Activated T-helper 1 cell treated with anti-CD3 and anti-CD28 coated beads, Interleukin-2, amount 50 U/mL, for 16 hours (primary cell): ENCODE measurements at regions not wholly inside any gene's neighbourhood (a gene's known extent, or its start where the extent isn't known, plus 50 kb on each side); places are given as distances from the start of the nearest gene placed in this dataset.
"Not testable (repeated sequence)": the region's sequence is repeated elsewhere in the genome, so short reads cannot be mapped to it uniquely, and the experiment has no call there.

Experiments
- DNase-seq, 2 donors: peaks; one replicate each; pipeline ENCODE4 v3.0.0-alpha.2; 2020; ENCODE audit warnings: low read depth in 1 of 2, low spot score in 1 of 2

DNA sequence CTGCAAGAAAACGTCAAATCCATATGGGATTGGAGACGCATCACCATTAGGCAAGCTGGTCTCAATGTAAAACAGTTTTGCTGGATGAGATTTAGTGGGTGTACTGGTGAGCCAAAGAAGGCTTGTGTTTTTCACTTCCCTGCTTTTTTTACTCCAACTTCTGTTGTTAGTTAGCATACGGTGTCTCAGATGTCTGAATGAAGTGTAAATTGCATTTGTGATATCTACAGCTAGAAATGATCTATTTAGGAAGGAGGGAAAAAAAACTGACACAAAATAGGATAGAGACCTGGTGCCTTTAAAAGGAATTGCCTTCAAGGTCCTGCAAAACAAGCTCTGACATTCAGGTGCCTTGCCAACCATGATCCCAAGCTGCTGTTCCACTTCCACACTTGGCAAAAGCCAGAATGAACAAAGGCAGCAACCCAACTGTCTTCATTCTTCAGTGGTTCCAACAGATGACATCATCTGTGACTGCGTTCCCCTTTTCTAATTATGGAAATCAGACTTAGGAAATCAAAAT, 104.2 kb upstream of the RAI14 start:
- no peak for DNase-seq

DNA sequence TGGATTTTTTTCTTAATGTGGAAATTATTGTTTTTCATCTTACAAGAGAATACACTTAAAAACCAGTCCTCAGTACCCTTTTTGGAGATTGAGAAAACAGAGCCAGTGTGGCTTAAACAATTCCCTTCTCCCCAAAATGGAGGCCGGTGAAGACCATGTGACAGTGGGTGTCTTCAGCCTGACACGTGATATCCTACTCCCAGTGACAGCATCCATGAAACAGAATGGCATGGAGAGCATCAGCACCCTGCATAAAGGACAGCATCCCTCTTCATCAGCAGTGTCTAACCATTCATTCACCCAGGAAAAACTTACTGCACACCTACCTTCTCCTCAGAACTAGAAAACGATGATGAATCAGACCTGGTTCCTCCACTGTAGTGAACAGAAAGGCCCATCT, 103.4 kb upstream of the RAI14 start:
- DNase-seq = no peak

DNA sequence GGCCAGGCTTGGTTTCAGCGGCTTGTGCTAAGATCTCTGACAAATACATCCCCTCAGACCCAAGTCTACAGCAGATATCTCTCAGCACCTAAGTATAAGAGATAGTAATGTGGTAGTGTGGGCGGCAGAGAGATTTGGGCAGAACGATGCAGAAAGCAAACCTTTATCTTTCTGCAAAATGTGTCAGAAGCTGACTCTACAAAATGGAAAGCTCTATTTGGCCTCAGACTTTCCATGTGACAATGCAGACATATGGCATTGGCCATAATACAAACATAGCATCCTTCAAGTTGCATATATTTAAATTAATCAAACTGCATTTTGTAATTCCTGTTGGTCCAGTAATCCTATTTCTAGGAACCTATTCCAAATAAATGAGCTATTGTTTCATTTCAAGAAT, 102.5 kb upstream of the RAI14 start:
- DNase-seq = no peak

DNA sequence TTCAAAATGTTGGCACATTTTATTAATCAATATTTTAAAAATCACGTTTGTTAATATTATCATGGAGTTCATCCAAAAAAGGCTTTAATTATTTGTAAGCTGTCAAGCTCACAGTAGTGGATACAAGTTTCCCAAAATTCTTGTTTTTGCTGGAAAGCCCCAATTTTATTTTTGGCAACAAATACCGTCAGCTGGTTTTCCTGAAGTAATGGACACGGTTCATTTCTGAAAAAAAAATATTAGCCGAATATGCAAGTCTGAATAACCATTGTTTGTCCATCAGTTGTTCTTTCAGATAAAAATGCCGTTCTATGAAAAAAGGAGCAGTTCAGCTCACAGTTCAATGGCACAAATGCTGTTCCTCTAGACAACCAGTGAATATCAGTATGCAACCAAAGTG, 101.5 kb upstream of the RAI14 start:
- DNase-seq = no peak

DNA sequence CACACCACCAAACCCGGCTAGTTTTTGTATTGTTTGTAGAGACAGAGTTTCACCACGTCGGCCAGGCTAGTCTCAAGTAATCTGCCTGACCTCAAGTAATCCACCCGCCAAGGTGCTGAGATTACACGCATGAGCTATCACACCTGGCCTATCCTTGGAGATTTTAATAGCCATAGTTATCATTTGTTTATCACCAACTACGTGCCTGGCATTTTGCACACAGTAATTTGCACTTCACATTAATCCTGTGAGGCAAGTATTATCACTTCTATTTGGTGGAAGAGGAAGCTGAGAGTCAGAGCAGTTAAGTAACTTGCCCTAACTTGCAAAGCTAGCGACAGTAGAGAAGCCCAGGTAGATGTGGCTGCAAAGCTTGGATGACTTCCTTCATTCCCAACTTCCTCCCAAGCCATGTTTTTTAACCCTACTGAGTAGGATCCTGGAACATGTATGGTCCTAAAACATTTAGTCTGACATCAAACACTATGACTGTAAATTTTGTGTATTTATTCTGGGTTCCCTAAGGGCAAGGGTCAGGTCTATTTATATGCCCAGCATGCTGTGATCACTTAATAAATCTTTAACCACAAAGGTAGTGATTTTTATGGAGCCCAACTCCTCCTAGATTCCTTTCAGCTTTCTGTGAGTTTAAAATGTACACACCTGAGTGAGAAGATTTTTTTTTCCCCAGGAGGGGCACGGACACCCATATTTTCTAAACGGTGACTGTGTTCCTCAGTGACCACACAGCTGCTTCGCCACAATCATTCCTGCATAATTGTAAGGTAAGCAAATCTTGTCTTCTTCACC, 100.2 kb upstream of the RAI14 start:
- DNase-seq = no peak

DNA sequence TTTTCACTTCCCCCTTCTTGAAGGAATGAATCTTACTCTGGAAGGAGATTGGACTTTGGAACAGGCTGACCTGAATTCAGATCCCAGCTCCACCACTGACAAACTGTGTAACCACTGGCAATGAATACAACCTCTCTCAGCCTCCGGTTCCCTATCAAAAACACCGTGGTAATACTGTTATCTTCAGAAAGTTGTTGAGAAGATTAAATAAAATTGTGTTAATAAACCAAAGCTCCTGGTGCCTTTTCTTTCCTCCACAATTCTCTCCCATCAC, 99.7 kb upstream of the RAI14 start:
- DNase-seq = no peak

DNA sequence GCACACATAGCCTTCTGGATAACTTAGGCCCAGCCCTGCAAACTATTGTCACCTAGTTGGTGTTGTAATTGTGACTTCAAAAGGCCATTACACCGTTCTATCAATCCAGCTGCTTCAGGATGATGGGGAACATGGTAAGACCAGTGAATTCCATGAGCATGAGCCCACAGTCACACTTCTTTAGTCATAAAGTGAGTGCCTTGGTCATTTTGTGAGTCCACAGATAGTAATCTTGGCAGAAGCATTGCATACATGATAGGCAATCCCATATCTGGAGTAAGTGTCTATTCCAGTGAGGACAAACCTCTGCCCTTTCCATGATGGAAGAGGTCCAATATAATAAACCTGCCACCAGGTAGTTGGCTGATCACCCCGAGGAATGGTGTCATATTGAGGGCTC, 94.5 kb upstream of the RAI14 start:
- DNase-seq = not testable (repeated sequence)

DNA sequence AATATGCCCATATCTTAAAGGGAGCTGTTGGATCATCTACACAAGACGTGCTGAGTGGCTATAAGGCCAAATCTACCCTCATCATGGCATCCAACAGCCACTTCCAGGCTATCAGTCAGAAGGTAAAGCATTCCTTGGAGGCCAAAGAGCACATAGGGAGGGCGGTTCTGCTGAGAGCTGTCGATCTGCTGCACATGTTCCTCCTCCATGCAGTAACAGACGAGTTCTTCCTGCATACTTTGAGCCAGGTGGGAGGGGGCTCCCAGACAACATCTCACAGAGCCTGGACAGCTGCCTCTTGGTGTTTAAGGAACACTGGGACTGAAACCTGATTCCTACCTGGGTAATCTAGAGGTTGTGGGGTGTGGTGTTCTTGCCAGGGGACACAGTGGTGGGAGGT, 93.3 kb upstream of the RAI14 start:
- DNase-seq = no peak

DNA sequence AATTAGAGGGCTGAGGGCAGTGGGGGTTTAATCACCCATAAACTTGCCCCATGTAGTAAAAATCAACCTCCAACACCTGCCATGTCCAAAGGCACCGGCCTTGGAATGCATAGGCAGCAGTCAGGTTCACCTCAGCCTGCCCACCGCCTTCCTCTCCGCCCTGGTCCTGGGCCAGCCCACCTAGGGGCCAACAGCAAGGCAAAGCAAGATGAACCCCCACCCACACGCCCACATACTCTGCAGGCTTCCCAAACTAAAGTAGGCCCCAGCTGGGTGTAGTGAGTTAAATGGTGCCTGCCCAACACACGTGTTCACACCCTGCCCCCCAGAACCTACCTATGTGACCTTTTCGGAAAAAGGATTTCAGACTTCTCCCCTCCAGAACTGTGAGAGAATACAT, 92.9 kb upstream of the RAI14 start:
- DNase-seq = no peak

DNA sequence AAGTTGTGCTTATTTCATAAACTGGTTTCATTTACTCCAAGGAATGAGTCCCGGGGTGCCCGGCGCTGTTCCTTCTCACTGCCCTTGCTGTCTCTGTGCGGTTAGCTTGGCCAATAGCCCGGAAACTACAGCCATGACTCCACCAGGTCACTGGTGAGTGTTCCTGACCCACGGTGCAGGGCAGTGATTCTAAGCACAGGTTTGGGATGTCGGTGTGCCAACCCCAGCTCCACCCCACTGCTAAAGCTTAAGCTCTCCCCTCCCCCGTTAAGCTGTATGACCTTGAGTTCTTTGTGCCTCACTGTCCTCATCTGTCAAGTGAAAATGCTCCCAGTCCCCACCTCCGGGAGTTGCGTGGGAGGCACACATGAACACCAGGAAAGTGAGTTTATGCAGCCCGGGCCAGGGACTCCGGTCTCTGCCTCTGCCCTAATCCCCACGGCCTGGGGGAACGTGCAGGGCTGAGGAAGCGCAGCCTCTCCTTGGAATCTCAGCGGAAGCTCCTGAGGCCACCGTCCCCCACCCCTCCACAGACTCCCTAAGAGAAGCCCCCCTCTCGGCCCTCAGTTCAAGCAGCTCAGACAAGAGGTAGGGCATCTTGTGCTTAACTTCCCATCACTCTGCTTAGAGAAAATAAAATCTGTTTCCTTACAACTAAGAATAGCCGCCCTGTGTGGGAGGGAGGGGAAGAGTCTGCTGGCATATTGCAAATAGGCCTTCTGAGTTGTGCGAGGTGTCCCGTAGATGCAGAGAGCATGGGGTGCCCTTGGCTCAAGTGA, 92.0 kb upstream of the RAI14 start:
- no peak for DNase-seq

DNA sequence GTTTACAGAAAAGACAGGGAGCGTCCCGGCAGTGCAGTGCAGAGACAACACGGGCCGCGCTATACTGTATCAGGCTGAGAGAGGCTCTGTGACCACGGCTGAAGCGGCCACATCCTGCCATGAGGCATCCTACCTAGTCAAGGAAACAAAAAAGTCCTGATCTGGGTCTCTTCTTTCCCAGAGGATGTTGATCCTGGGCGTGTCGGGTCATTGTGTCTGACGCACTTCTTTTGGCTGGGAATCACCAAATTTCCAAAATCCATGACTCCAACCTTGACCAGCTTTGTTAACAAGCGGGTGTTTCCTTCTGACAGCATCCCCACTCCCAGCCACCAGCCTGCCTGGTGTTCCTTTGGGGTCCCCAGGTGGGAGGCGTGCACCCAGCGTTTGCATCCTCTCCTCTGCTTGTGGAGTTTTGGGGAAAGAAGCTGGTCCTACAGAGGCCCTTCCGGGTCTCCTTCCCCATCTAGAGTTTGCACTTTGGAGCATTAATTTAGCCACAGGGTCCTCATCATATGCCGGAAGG, 91.4 kb upstream of the RAI14 start:
- no peak for DNase-seq

DNA sequence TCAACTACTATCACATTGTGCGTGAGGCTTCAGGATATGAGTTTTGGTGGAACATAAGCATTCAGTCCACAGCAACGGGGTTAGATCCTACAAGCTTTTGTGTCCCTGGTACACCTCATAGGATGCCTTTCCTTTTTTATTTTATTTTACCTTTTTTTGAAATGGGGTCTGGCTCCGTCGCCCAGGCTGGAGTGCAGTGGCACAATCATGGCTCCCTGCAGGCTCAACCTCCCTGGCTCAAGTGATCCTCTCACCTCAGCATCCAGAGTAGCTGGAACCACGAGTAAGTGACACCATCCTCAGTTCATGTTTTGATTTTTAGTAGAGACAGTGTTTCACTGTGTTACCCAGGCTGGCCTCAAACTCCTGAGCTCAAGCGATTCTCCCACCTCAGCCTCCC, 86.0 kb upstream of the RAI14 start:
- no peak for DNase-seq

DNA sequence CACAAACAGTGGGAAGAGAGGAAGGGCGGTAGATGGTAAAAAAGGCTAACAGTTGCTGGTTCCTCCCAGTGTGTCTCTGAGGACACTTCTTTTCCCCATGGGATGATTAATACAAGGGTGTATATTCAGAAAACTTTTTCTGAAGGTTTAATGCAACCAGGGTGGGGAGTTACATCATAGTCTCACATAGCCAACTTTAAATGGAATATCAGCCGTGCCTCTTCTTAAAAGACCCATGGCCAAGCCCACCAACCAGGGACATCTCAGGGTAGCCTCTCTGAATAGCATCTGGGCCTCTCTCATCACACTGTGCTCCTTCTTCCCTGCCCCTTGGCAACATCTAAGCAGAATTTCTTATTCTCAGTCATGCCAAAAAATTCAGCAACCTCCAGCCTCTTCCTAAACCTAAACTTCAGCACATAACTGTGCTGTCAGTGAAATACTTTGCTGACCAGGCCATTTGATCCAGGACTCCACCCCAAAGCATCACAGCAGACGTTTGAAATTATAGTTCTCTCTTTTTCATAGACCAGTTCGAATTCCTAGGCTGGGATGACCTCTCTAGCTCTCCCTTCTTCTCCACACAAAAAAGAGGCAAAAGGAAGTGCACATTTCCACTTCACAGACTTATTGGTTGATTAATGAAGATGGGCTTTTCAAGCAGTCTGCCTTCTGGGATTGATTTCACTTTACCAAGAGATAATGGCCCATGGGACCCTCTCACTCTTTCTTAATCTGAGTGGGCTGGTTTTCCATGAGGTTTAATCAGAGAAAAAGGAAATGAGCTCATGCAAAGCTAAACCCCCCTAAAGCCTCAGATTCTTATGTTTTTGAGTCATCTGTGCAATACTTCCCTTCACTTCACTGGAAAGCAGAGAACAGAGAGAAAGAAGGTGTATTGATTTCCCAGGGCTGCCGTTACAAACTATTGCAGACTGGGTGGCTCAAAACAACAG, 85.1 kb upstream of the RAI14 start:
- DNase-seq = no peak

DNA sequence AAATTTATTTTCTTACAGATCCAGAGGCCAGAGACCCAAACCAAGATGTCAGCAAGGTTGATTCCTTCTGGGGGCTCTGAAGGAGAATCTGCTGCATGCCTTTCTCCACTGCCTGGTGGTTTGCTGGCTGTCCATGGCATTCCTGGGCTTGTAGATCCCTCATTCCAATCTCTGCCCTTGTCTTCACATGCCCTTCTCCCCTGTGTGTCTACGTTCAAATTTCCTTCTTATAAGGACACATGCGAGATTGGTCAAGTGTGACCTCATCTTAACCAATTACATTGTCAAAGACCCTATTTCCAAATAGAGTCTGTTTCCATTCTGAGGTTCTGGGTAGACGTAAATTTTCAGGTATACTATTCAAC, 84.5 kb upstream of the RAI14 start:
- no peak for DNase-seq

DNA sequence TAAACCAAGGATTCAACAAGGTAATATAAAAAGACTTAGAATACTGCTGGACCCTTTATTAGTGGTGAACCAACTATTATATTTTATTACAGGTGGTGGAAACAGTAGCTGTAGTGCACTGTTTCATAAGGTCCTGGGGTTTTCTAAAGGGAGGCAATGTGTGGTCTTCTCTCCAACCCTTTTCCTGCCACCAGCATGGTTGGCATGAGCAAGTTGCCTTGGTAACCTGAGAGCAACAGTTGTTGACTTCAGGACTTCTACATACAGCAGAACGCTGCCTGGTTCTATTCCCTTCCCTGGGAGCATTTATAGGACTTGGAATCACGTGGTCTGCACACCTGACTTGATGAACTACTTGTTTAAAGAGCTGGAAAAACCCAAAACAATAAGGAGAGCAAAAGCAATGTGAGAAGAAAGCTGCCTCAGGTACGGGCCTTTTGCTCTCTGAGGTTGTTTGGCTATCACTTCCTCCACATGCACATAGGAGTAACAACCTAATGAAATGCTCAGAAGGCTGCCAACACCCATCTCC, 81.1 kb upstream of the RAI14 start:
- no peak for DNase-seq

DNA sequence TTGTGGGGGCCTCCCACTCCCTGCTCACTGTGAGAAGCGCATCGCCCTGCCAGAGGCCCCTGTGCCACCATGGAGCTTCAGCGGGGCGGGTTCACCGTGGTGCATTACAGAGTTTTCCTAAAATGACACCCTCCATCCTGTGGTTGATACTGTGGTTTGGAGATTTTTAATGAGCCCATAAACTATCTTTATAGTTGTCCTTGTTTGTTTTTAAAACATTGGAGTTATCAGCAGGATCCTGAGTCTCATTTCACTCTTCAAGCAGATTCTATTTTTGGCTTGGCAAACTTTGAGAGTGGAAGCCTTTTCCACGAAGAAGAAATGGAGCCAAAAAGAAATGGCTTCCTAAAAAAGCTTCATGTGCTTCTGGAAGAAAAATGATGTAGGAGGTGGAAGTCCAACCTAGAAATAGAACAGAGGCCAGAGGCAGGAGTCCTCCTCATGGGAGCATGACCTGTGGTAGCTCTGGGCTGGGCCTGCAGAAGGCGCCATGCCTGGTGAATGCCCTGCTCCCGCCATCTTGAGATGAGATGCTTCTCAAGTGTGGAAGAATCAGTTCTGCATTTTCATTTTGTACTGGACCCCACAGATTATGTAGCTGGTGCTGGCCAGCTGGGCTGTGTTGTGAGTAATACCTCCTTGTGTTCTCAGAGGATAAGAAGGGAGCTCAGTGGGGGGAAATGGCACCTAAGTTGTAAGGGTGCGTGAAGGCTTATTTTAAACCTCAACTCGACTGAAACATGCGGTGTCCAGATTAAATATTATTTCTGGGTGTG, 79.0 kb upstream of the RAI14 start:
- DNase-seq = no peak

DNA sequence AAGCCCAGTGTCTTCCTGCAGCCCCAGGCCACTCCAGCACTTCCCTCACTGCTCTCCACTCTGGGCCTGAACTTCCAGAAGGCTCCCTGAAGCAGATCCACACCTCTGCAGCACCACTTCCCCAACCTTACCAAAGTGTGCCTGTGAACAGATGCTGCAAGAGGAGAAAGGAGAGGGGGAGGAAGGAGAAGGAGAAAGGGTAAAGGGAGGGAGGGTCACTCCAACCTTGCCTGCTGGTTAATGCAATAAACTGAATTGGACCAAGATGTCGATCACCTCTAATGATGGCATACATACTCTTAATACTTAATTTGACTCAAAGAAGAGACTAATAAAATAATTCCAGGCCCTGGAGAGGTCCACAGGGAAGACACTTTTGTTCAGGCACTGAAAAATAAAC, 77.2 kb upstream of the RAI14 start:
- DNase-seq = no peak

DNA sequence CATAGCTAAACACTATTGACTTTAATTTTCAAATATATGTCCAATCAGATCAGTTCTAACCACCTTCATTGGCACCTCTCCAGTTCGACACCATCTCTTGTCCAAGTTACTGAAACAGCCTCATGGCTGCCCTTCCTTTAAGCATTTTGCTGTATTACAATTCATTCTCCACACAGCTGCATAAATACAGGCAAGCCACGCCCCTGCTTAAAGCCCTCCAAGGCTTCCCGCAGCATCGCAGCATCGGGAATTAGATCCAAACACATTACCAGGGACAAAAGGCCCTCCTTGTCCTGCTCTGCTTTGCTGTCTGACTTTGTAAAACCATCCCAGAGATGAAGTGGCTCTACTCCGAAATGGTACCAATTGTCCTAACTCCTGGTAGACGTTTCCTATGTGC, 75.1 kb upstream of the RAI14 start:
- DNase-seq = no peak

DNA sequence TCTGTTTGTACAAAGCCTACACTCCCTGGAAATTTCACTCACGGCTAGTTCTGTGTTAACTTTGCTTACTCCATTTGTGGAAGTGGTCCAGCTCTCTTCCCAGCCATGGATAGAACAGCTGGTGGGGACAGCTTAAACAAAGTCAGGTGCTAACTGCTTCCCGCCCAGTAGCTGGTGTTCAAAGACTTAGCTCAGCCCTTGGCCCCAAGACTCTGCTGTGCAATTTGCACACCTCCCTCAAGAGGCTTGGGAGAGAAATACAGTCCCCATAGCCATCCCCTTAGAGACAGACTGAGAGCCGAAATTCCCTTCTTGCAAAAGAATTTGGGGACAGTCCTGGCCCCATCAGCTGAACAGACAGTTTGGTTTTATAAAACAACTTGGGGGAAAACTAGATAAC, 73.8 kb upstream of the RAI14 start:
- no peak for DNase-seq

DNA sequence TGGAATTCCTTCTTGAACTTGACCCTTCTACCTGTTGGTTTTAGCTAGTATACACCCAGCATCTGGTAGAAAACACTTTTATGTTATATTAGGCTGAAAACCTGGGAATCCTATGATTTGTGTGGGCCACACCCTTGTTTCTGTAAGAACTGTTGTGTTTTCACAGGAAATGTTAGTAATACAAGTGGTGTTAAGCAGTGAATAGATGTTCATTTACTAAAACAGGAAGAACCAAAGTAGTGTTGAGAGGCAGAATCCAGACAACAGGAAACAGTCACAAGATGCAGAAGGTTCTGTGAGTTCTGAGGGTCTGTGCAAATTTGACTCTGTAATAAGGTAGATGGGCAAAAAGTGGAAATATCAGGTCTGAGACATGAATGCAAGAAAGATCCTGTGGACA, 73.0 kb upstream of the RAI14 start:
- DNase-seq = no peak
